ENCODE measurements at regions not wholly inside any gene's neighbourhood (a gene's known extent, or its start where the extent isn't known, plus 50 kb on each side); places are given as distances from the start of the nearest gene placed in this dataset.
"Not testable (repeated sequence)": the region's sequence is repeated elsewhere in the genome, so short reads cannot be mapped to it uniquely, and the experiment has no call there.

DNA sequence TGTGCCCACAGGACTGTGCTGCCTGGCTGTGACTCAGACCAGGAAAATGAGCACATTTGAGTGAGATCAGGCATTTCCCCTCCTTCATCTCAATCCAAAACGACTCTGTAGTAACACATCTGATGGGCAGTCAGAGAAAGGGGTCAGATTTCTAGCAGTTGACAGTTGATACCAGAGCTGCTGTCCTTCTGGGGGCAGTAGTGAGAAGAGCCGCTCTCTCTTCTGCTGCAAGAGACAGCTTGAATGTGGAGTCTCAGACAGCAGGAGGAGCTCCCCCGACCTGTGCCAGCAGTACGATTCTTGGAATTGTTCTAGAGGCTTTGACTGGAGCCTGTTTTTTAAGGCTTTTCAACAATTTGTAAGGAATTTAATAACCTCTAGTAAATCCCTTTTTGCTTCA lies 1413.7 kb downstream of the RPIA start:
- H3K27me3 Mint-ChIP-seq; H3K4me3 Mint-ChIP-seq; H3K27ac Mint-ChIP-seq; H3K4me1 Mint-ChIP-seq (ENCODE audit: low read depth); H3K9me3 Mint-ChIP-seq; intact Hi-C loops (cut with micrococcal nuclease); H3K36me3 Mint-ChIP-seq (ENCODE audit: low read depth): not testable (repeated sequence)

DNA sequence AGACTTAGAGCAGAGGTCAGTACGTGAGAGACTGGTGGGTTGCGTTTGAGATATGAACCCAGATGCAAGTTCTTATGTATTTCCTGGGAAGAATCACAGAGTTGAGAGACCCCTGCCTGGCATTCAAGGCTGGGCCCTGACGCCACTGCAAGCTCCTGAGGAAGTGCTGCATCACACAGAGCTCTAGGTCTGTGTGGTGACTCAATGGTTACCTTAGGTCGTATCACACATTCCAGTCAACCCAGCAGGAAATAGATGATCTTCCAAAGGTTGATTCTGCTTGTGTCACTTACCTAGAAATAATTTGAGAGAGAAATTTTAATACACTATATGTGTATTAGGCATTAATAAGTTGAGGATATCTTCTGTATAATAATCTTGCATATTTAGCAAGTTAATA lies 1431.9 kb downstream of the RPIA start:
- intact Hi-C loops (cut with micrococcal nuclease); H3K4me1 Mint-ChIP-seq (ENCODE audit: low read depth); H3K9me3 Mint-ChIP-seq; H3K4me3 Mint-ChIP-seq; H3K27ac Mint-ChIP-seq; H3K36me3 Mint-ChIP-seq (ENCODE audit: low read depth); H3K27me3 Mint-ChIP-seq: not testable (repeated sequence)

DNA sequence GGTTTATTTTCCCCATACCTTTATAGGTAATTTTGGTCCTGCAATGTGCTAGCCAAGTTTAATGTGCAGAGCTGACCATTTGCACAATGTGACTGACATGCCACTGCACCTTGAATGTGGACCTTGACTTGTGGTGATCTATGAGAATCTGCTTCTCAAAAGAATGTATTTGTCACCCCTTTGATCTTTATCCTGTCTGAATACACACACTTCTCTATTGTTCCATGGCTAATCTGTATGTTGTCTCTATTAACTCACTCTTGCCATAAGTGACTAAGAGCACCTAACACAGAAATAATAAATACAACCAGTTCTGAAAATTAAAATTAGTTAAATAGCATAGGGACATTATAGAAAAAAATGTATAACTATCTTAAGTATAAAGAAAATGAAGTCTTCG lies 1447.6 kb downstream of the RPIA start:
- H3K27me3 Mint-ChIP-seq; H3K9me3 Mint-ChIP-seq; H3K4me3 Mint-ChIP-seq; H3K36me3 Mint-ChIP-seq (ENCODE audit: low read depth); H3K4me1 Mint-ChIP-seq (ENCODE audit: low read depth); H3K27ac Mint-ChIP-seq; intact Hi-C loops (cut with micrococcal nuclease): not testable (repeated sequence)

DNA sequence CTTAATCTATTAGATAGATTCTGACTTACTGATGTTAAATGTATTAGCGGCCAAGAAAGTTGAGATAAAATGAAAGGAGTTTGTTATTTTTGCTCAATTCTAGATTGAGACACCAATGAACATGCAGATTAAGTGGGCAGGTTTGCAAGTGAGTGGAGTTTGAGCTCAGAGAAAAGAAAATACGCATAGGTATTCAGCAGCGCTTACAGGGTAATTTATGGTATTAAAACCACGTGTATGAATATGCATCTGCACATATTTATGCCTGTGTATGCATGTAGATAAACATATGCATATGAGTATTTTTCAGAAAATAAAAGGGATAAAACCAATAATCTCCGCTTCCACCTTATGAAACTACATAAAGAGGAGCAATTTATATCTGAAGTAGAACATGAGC lies 1450.1 kb downstream of the RPIA start:
- intact Hi-C loops (cut with micrococcal nuclease); H3K4me3 Mint-ChIP-seq; H3K36me3 Mint-ChIP-seq (ENCODE audit: low read depth); H3K9me3 Mint-ChIP-seq; H3K4me1 Mint-ChIP-seq (ENCODE audit: low read depth); H3K27ac Mint-ChIP-seq; H3K27me3 Mint-ChIP-seq: not testable (repeated sequence)

DNA sequence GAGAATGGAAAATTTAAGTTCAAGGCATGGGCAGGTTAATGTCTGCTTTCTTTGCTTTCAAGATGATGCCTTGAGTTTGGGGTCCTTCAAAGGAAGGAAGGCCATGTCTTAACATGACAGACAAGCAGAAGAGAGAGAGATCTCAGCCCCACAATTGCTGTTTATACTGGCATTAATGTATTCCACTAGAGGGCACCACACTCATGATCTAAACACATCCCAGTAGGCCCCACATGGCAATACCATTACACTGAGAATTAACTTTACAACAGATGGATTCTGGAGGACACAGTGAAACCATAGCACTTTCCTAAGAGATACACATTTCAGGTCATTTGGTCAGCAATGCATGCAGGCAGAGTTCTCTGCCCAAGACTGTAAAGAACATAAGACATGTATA lies 1460.3 kb downstream of the RPIA start:
- H3K27me3 Mint-ChIP-seq; H3K4me1 Mint-ChIP-seq (ENCODE audit: low read depth); H3K36me3 Mint-ChIP-seq (ENCODE audit: low read depth); H3K27ac Mint-ChIP-seq; H3K4me3 Mint-ChIP-seq; intact Hi-C loops (cut with micrococcal nuclease); H3K9me3 Mint-ChIP-seq: not testable (repeated sequence)

DNA sequence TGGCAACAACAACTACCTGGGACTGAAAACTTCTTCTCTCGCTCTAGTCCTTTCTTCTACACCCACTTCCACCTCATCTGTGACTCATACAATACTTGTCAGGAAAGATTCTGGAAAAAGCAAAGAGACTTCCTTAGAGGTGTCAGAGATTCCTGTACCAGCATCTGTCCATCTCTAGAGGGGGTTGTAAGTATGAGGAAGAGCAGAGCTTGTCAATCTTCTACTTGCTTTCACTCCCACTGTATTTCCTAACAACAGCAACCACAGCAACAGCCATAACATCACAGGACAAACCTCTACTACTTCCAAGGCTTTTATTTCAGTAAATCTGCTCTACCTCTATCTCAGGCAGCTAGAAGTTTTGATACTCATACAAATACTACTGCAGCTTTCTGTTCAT lies 1479.5 kb downstream of the RPIA start:
- H3K27me3 Mint-ChIP-seq; H3K9me3 Mint-ChIP-seq; H3K4me1 Mint-ChIP-seq (ENCODE audit: low read depth); H3K36me3 Mint-ChIP-seq (ENCODE audit: low read depth); intact Hi-C loops (cut with micrococcal nuclease); H3K4me3 Mint-ChIP-seq; H3K27ac Mint-ChIP-seq: not testable (repeated sequence)

DNA sequence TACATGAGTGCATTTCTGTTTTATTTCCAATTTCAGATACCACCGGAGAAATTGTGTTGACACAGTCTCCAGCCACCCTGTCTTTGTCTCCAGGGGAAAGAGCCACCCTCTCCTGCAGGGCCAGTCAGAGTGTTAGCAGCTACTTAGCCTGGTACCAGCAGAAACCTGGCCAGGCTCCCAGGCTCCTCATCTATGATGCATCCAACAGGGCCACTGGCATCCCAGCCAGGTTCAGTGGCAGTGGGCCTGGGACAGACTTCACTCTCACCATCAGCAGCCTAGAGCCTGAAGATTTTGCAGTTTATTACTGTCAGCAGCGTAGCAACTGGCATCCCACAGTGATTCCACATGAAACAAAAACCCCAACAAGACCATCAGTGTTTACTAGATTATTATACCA lies 1481.6 kb downstream of the RPIA start:
- H3K4me3 Mint-ChIP-seq; H3K4me1 Mint-ChIP-seq (ENCODE audit: low read depth); H3K27ac Mint-ChIP-seq; H3K27me3 Mint-ChIP-seq; intact Hi-C loops (cut with micrococcal nuclease); H3K9me3 Mint-ChIP-seq; H3K36me3 Mint-ChIP-seq (ENCODE audit: low read depth): not testable (repeated sequence)

DNA sequence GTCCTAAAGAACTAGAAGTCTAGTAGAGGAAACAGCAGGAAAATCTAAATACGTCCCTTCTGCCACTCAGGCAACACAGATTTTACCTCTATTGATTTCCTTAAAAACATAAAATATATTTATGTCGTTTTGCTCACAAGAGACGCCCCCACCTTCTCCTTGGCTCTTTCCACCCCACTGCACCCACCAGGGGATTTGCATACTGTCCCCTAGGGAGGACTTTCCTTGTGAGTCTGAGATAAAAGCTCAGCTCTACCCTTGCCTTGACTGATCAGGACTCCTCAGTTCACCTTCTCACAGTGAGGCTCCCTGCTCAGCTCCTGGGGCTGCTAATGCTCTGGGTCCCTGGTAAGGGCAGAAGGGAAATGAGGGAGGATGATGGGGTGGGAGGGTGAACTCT lies 1488.1 kb downstream of the RPIA start:
- H3K27ac Mint-ChIP-seq; H3K4me3 Mint-ChIP-seq; H3K4me1 Mint-ChIP-seq (ENCODE audit: low read depth); intact Hi-C loops (cut with micrococcal nuclease); H3K27me3 Mint-ChIP-seq; H3K9me3 Mint-ChIP-seq; H3K36me3 Mint-ChIP-seq (ENCODE audit: low read depth): not testable (repeated sequence)

DNA sequence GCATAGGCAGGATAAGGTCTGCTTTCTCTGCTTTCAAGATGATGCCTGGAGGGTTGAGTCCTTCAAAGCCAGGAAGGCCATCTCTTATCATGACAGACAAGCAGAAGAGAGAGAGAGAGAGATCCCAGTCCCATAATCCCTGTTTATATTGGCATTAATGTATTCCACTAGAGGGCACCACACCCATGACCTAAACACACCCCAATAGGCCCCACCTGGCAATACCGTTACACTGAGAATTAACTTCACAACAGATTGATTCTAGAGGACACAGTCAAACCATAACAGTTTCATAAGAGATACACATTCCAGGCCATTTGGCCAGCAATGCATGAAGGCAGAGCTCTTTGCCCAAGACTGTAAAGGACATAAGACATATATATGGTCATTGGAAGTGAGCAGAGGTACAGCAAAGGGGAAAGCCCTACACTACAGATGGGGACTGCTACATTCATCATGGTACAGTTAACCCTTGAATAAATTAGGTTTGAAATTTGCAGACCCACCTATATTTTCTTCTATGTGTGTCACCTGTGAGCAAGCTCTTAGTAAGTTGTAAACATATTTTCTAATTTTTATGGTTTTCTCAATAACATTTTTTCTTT lies 1516.1 kb downstream of the RPIA start:
- intact Hi-C loops (cut with micrococcal nuclease), result no loop called here
- Mint-ChIP-seq H3K9me3 (no peaks in the 10 kb centered on the region), H3K4me3 (no peak overlapping the region), H3K27me3 (peaks cover 1% of the 10 kb centered on the region), H3K36me3 (ENCODE audit: low read depth) (no peaks in the 10 kb centered on the region), H3K27ac (no peak overlapping the region), H3K4me1 (ENCODE audit: low read depth) (no peaks in the 10 kb centered on the region)

DNA sequence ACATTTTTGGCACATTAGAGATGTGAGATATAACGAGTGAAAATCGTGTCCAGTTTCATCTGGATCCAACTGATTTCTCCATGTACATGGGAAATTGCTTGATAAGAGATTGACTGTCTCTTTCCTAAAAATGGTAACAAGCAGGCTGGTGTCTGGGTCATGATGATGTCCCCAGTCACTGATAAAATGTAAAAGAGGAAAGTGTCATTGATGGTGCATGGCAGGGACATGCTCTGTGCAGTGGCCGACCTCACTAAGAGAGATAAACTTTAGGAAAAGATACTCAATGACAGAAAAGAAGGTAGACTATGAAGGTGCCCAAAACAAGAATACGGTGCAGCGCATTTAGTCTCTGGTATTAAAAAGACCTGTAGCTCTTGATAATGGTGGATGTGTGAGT lies 1517.5 kb downstream of the RPIA start:
- Mint-ChIP-seq H3K27ac (no peak overlapping the region), H3K9me3 (no peaks in the 10 kb centered on the region), H3K27me3 (peaks cover 1% of the 10 kb centered on the region), H3K4me1 (ENCODE audit: low read depth) (no peaks in the 10 kb centered on the region), H3K4me3 (no peak overlapping the region), H3K36me3 (ENCODE audit: low read depth) (no peaks in the 10 kb centered on the region)
- intact Hi-C loops (cut with micrococcal nuclease), result no loop called here

DNA sequence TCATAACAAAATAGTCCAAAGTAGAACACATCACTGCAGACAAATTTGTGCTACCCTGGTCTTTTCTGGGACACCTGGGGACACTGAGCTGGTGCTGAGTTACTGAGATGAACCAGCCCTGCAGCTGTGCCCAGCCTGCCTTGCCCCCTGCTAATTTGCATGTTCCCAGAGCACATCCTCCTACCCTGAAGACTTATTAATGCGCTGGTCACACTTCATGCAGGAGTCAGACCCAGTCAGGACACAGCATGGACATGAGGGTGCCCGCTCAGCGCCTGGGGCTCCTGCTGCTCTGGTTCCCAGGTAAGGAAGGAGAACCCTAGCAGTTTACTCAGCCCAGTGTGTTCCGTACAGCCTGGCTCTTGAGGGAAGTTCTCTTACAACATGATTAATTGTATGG lies 1518.3 kb downstream of the RPIA start:
- H3K4me1 Mint-ChIP-seq (ENCODE audit: low read depth), result no peaks in the 10 kb centered on the region
- intact Hi-C loops (cut with micrococcal nuclease), result no loop called here
- no peak overlapping the region for H3K4me3 Mint-ChIP-seq
- no peaks in the 10 kb centered on the region for H3K27me3 Mint-ChIP-seq
- H3K36me3 Mint-ChIP-seq (ENCODE audit: low read depth), result no peaks in the 10 kb centered on the region
- no peaks in the 10 kb centered on the region for H3K9me3 Mint-ChIP-seq
- no peak overlapping the region for H3K27ac Mint-ChIP-seq

DNA sequence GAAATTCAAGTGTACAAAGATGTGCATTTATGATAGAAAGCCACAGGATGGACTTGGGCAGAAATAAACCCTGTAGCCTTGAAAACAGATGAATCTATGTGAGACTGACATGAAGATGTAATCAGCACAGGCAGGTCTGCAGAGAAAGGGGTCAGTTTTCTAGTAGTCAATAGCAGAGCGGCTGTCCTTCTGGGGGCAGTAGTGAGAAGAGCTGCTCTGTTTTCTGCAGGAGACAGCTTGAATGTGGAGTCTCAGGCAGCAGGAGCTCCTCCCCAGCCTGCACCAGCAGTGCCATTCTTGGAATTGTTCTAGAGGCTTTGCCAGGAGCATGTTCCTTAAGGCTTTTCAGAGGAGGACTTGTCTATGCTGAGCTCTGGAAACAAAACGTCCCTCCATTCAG lies 1524.4 kb downstream of the RPIA start:
- H3K4me1 Mint-ChIP-seq (ENCODE audit: low read depth); H3K36me3 Mint-ChIP-seq (ENCODE audit: low read depth); H3K27ac Mint-ChIP-seq; H3K9me3 Mint-ChIP-seq; H3K4me3 Mint-ChIP-seq; intact Hi-C loops (cut with micrococcal nuclease); H3K27me3 Mint-ChIP-seq: not testable (repeated sequence)

DNA sequence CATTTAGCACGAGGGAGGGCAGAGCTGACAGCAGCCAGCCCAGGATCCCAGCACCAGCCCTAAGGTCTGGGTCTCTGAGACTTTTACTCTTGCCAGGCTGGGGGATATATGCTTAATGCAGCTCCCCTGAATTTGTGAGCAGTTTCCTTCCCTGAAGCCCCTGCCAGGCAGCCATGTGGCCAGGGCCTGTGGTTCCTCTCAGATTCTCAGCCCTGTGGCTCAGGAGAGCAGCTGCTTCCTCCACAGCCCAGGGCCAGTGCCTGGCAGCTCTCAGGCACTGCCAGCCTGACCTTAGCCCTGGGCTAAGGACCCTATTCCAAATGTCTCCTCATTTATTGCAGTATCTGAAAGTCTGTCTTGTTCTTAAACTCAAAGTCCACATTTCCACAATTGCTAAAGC lies 1525.3 kb downstream of the RPIA start:
- H3K4me3 Mint-ChIP-seq; H3K27me3 Mint-ChIP-seq; H3K9me3 Mint-ChIP-seq; intact Hi-C loops (cut with micrococcal nuclease); H3K36me3 Mint-ChIP-seq (ENCODE audit: low read depth); H3K4me1 Mint-ChIP-seq (ENCODE audit: low read depth); H3K27ac Mint-ChIP-seq: not testable (repeated sequence)

DNA sequence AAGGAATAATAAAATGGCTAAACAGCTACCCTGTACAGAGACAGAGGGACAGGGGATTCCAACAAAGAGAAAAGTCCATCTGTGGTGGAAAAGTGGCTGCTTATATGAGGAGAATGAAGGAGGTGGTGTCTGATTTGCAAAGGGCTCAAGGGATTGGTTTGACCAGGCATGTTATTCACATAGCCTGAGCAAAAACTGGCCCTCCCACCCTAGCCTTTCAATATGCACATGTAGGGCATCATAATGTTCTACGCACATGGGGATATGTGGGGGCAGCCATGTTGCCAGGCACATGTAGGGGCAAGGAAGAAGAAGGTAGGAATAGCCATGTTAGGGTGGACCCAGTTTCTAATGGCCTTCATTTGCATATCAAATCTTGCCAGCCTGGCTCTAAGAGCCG lies 1527.1 kb downstream of the RPIA start:
- H3K4me1 Mint-ChIP-seq (ENCODE audit: low read depth); H3K9me3 Mint-ChIP-seq; H3K36me3 Mint-ChIP-seq (ENCODE audit: low read depth); H3K27me3 Mint-ChIP-seq; H3K27ac Mint-ChIP-seq; intact Hi-C loops (cut with micrococcal nuclease); H3K4me3 Mint-ChIP-seq: not testable (repeated sequence)

DNA sequence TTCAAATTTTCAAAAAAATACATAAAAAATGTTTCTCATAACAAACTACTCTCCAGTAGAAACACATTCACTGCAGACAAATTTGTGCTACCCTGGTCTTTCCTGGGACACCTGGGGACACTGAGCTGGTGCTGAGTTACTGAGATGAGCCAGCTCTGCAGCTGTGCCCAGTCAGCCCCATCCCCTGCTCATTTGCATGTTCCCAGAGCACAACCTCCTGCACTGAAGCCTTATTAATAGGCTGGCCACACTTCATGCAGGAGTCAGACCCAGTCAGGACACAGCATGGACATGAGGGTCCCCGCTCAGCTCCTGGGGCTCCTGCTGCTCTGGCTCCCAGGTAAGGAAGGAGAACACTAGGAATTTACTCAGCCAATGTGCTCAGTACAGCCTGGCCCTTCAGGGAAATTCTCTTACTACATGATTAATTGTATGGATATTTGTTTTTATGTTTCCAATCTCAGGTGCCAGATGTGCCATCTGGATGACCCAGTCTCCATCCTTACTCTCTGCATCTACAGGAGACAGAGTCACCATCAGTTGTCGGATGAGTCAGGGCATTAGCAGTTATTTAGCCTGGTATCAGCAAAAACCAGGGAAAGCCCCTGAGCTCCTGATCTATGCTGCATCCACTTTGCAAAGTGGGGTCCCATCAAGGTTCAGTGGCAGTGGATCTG lies 1529.3 kb downstream of the RPIA start:
- H3K36me3 Mint-ChIP-seq (ENCODE audit: low read depth); H3K27ac Mint-ChIP-seq; intact Hi-C loops (cut with micrococcal nuclease); H3K9me3 Mint-ChIP-seq; H3K4me3 Mint-ChIP-seq; H3K4me1 Mint-ChIP-seq (ENCODE audit: low read depth); H3K27me3 Mint-ChIP-seq: not testable (repeated sequence)

Measured in dendritic cell treated with granulocyte-macrophage colony-stimulating factor and Interleukin-4, amounts not matched to agents 40 ng/mL and 50 ng/mL, for 4 days (primary cell).